Kidney (tissue), 13 donors: ENCODE measurements at regions not wholly inside any gene's neighbourhood (a gene's known extent, or its start where the extent isn't known, plus 50 kb on each side); places are given as distances from the start of the nearest gene placed in this dataset.

ENCODE experiments used
- DNase-seq, 5 donors: peaks; one replicate each; pipeline ENCODE4 v3.0.0-alpha.2; 2013 to 2020
- FAIRE-seq: peaks from 2 replicates; lab custom pipeline; 2012; peaks lifted over from hg19 to GRCh38; lab: Jason Lieb, UNC
- H3K27ac ChIP-seq, 2 donors: one replicate each; pipeline ENCODE4 v1.7.0; 2013; ENCODE audit warnings: low read depth in 2 of 2, low read length in 2 of 2, inconsistent platforms in 1 of 2
- H3K27me3 ChIP-seq: one replicate; pipeline ENCODE4 v1.7.1; 2013; ENCODE audit warnings: low read length, inconsistent platforms; ENCODE audit not compliant: control insufficient read depth, insufficient read depth
- H3K36me3 ChIP-seq, 3 donors: one replicate each; pipeline versions ENCODE4 v1.7.0 to v1.7.1; 2013; ENCODE audit warnings: low read length in 3 of 3, control low read depth in 1 of 3, inconsistent platforms in 1 of 3; ENCODE audit not compliant: insufficient read depth in 3 of 3, control insufficient read depth in 2 of 3
- H3K4me1 ChIP-seq, 3 donors: one replicate each; pipeline versions ENCODE4 v1.7.0 to v1.7.1; 2013; ENCODE audit warnings: low read length in 3 of 3, inconsistent platforms in 1 of 3, low read depth in 1 of 3; ENCODE audit not compliant: control insufficient read depth in 2 of 3, insufficient read depth in 2 of 3
- H3K4me3 ChIP-seq, 3 donors: one replicate each; pipeline versions ENCODE4 v1.7.0 to v1.8.1; 2013; ENCODE audit warnings: low read length in 3 of 3, control low read depth in 1 of 3, inconsistent platforms in 1 of 3
- H3K9ac ChIP-seq, 3 donors: one replicate each; pipeline versions ENCODE4 v1.7.0 to v1.7.1; 2013; ENCODE audit warnings: low read length in 3 of 3, control low read depth in 1 of 3, inconsistent platforms in 1 of 3
- H3K9me3 ChIP-seq, 3 donors: one replicate each; pipeline versions ENCODE4 v1.7.0 to v1.7.1; 2013; ENCODE audit warnings: low read length in 3 of 3, control low read depth in 1 of 3, inconsistent platforms in 1 of 3; ENCODE audit not compliant: control insufficient read depth in 2 of 3, insufficient read depth in 1 of 3
- intact Hi-C: fragments of 100-400 bp; cut with DNase I; formaldehyde crosslinking; loops from one replicate; pipeline ENCODE4 v1.11.1; 2022
- TF ChIP-seq, protein P1 (sequence below): IDR thresholded peaks from 3 replicates; pipeline ENCODE4 v1.5.1; 2012; ENCODE audit warnings: mild to moderate bottlenecking, moderate library complexity, borderline replicate concordance; ENCODE audit not compliant: insufficient read depth; ENCODE audit errors: extremely low read depth
- donor health status: control.
- donor health status: control.
- donor health status: control.
- donor health status: control.
- donor health status: control.
- donor health status: DM: yes; HTN: yes; CAD: no.
- donor health status: Normal renal cell carcinoma (clear cell type).

DNA sequence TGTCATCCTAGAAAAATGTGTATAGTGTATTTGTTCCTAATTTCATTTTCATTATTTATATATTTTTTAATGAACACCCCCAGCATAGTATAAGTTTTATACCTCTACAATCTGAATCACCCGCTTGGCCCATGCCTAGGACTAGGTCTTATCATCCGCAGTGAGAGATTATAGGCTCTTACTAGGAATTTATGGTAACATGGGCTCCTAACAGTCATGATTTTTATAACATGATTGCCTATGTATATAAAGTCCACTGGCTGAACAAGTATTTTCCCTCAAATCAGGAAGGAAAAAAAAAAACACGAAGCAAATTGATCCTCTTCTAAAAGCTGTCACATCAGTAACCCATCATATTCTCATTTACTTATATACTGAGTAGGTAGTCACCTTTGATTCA, 666.1 kb upstream of the NRXN1 start:
- no peaks in the 10 kb centered on the region for H3K27me3 ChIP-seq
- intact Hi-C loops, result no loop called here
- no peaks in the 10 kb centered on the region for H3K36me3 ChIP-seq
- H3K9me3 ChIP-seq, result no peaks in the 10 kb centered on the region
- TF ChIP-seq, protein P1, sequence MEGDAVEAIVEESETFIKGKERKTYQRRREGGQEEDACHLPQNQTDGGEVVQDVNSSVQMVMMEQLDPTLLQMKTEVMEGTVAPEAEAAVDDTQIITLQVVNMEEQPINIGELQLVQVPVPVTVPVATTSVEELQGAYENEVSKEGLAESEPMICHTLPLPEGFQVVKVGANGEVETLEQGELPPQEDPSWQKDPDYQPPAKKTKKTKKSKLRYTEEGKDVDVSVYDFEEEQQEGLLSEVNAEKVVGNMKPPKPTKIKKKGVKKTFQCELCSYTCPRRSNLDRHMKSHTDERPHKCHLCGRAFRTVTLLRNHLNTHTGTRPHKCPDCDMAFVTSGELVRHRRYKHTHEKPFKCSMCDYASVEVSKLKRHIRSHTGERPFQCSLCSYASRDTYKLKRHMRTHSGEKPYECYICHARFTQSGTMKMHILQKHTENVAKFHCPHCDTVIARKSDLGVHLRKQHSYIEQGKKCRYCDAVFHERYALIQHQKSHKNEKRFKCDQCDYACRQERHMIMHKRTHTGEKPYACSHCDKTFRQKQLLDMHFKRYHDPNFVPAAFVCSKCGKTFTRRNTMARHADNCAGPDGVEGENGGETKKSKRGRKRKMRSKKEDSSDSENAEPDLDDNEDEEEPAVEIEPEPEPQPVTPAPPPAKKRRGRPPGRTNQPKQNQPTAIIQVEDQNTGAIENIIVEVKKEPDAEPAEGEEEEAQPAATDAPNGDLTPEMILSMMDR, result no peak
- no peaks in the 10 kb centered on the region for H3K4me1 ChIP-seq
- DNase-seq (no peak), FAIRE-seq (no peak)
- no peak overlapping the region for H3K27ac ChIP-seq
- no peak overlapping the region for H3K9ac ChIP-seq
- no peak overlapping the region for H3K4me3 ChIP-seq

DNA sequence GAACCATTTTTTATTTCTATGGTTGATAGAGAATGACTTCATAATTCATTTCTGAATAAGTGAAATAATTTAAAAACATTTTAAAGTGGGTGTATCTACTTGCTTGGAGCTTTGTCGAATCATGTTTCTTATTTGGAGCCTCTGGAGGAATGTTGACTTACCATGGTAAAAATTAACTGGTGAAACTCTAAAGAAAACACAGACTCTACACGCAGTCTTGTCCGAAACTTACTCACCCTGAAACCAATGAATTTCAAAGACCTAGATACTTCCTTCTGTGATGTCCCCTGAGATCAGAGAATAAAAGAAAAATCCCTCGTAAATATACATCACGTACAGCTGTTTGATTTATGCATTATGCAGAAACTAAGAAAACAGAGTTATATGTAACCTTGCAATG, 665.2 kb upstream of the NRXN1 start:
- Histone ChIP-seq H3K36me3 (no peaks in the 10 kb centered on the region), H3K9ac (no peak overlapping the region), H3K9me3 (no peaks in the 10 kb centered on the region), H3K4me1 (no peaks in the 10 kb centered on the region), H3K27ac (no peak overlapping the region), H3K4me3 (no peak overlapping the region), H3K27me3 (no peaks in the 10 kb centered on the region)
- DNase-seq (peak in 2 of 5 donors; percentile 36 to 48), FAIRE-seq (no peak)
- TF ChIP-seq, protein P1, result no peak
- intact Hi-C loops, result no loop called here

DNA sequence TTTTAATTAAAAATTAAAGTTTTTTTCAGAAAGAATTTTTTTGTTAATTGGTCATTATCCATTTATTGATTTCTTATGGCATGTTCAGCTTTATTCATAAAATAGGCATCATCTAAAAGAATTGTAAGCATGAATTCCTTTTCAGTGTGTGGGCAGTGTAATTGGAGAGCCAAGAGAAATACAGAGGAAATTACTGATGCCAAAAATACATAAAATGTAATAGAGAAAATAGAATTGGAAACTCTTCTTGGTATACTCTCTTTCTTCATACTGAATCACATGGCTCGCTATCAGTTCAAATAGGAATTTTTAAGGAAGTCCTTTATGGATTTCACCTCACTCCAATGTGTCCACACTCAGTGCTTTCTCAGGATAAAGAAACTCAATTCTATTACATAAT, 663.6 kb upstream of the NRXN1 start:
- Histone ChIP-seq H3K36me3 (no peaks in the 10 kb centered on the region), H3K27ac (no peak overlapping the region), H3K4me1 (no peaks in the 10 kb centered on the region), H3K9me3 (no peaks in the 10 kb centered on the region), H3K4me3 (no peak overlapping the region), H3K9ac (no peak overlapping the region), H3K27me3 (no peaks in the 10 kb centered on the region)
- DNase-seq, result no peak
- intact Hi-C loops, result no loop called here
- no peak for FAIRE-seq
- TF ChIP-seq, protein P1, result no peak

DNA sequence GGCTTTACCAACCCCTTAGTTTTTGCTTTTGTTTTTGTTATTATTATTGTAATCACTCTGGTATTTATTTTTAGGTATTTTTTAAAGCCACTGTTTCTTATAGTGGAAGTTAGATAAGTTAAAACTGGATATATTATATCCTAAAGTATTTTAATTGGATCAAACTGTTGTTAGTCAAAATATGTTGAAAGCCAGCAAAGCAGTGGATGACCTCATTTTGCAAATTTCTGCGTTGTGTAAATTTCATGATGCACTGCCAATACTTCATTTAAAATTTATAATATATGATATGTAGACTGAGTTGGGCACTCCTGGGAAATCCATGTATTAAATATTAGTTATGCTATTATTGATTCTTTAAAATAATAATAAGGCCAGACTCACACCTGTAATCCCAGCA, 661.7 kb upstream of the NRXN1 start:
- FAIRE-seq, result no peak
- TF ChIP-seq, protein P1, result no peak
- intact Hi-C loops, result no loop called here

More for the DNA sequence above, 661.7 kb upstream of the NRXN1 start:
- no peak overlapping the region for H3K9ac ChIP-seq
- DNase-seq, result no peak
- H3K4me1 ChIP-seq, result no peaks in the 10 kb centered on the region
- no peaks in the 10 kb centered on the region for H3K27me3 ChIP-seq
- H3K36me3 ChIP-seq, result no peaks in the 10 kb centered on the region
- H3K9me3 ChIP-seq, result no peaks in the 10 kb centered on the region
- no peak overlapping the region for H3K4me3 ChIP-seq
- H3K27ac ChIP-seq, result no peak overlapping the region
